H4 (cell line): ENCODE measurements at regions not wholly inside any gene's neighbourhood (a gene's known extent, or its start where the extent isn't known, plus 50 kb on each side); places are given as distances from the start of the nearest gene placed in this dataset.

Source experiments
- DNase-seq: peaks from one replicate; pipeline ENCODE4 v3.0.0-alpha.2; 2015; ENCODE audit warnings: low spot score

DNA sequence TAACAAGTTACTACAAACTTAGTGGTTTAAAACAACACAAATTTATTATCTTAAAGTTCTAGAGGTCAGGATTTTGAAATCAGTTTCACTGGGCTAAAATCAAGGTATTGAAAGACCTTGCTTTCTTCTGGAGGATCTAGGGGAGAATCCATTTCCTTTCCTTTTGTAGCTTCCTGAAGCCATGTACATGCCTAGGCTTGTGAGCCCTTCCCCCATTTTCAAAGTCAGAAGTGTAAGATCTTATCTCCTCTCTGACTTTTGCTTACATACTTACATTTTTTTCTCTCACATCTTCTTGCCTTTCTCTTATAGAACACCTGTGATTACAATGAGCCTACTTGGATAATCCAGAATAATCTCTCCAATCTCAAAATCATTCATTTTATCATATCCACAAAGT is 78.7 kb upstream of the MBOAT2 start:
- DNase-seq: no peak

DNA sequence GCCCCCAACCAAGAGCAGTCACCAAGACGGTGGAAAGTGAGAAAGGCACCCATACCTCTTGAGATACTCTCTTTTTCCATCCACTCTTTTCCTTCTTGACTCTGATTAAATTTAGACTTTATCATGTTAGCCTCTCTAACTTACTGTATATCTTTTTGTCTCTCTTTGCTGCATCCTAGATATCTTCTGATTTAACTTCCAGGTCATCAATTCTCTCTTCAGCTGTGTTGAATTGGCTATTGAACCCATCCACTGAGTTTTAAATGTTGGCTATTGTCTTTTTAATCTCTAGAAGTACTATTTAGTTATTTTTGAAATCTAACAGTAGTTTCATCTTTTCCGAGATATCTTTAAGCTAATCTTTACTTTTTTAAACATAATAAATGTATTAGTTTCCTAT is 78.3 kb upstream of the MBOAT2 start:
- DNase-seq: no peak

DNA sequence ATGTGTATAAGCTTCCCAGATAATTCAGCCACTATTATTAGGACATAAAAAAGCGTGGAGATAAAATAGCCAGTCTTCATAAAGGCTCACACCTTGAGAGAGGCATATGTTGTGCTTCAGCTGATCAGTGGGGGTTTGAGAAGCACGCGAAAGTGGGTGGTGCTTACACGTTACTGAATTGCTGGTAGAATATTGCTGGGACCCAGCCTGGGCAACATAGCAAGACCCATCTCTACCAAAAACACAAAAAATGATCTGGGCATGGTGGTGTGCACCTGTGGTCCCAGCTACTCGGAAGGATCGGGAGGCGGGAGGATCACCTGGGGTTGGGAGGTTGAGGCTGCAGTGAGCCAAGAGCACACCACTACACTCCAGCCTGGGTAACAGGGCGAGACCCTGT is 74.9 kb upstream of the MBOAT2 start:
- DNase-seq: no peak

DNA sequence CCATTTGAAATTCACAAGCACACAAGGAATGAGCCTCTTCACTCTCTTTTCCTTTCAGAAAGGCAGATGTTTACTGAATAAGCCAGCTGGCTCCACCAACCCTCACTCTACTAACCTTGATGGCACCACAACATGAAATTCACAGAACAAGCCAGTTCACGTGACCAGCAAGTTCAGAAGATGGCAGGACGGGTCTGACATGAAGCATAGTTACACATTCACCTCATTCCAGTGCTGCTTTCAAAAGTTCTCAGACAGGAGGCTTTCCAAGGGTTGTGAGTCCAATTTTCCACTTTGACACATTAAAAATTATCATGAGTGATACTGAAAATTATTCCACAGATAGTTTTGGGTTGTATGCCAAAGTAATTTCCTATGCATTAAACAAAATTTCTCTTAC is 74.2 kb upstream of the MBOAT2 start:
- DNase-seq: no peak

DNA sequence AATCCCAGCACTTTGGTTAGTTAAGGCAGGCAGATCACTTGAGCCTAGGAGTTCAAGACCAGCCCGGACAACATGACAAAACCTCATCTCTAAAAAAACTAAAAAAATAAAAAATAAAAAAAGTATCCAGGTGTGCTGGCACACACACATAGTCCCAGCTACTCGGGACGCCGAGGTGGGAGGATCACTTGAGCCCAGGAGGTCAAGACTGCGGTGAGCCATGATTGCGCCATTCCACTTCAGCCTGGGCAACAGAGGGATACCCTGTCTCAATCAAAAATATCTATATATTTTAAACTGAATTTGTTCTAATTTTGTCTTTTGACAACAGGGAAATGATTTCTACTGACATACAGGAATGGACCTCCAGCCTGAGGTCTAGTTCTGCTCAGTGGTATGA is 73.3 kb upstream of the MBOAT2 start:
- DNase-seq: no peak

DNA sequence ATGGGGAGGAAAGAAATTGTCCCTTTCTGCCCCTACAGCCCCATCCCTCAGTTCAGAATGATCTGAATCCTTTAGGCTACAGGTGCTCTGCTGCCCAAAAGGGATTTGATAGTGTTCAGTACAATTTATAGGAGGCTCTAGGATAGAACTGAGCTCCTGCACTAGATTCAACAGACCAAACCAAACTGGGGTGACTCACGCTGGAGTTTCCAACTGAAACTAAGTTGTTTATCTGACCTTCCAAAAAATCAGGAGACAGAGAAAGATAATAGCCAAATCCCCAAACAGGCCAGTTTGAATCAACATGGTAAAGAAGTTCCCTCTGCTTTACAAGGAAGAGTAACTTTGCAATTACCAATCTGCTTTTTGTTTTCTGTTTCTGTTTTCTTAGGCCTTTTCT is 72.7 kb upstream of the MBOAT2 start:
- DNase-seq: no peak

DNA sequence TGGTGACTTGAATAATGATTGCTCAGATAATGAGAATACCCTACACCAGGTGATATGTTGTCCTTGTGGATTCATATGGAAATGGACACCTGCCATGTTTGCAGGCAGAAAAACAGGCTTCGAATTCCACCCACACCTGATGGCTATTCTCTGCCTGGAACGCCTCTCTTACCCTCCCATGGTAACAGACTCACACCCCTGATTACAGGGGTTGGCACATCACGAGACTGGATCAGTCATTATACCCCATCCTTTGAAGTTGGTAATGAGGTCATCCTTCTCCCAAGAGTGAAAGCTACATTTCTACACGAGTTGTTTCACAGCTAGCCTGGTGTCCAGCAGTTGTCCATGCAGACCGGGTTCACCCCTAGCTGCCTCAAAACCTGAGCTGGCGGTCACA is 71.4 kb upstream of the MBOAT2 start:
- DNase-seq: no peak

DNA sequence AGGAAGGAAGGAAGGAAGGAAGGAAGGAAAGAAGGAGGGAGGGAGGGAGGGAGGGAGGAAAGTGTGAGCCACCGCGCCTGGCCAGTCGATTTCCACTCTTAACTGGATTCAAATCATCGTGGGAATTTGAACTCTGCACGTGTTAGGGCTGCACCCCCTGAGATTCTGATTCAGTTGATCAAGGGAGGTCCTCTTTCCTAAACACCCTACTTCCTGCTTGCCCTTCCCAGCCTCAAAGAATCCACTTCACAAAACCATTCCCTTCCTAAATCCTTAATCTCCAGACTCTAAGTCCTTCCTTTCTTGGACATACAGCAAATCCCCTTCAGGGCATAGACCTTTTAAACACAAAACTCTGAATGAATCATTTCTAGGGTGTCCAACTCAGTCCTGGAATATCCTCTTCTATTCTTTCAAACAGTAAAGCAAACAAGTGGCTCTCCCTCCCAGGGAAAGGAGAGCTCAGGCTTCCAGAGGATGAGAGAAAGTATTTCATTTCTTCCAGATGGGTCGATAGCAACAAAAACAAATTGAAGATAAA is 68.2 kb upstream of the MBOAT2 start:
- DNase-seq: no peak

DNA sequence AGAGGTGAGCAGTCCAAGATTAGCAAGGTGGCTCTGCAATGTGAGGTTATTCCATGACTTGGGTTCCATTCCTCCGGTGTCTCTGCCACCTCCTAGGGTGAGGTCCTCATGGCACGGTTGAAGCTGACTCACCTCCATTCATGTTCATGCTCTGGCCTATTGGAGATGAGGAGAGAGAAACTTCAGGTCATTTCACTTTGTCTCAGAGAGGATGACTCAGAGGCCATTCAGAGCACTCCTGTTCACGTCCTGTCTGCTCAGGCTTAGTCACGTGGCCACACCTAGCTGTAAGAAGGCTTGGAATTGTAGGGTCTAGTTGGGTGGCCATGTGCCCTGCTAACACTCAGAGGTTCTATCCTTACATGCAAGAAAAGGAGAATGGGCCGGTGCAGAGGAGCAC is 67.5 kb upstream of the MBOAT2 start:
- DNase-seq: peak; percentile 76

DNA sequence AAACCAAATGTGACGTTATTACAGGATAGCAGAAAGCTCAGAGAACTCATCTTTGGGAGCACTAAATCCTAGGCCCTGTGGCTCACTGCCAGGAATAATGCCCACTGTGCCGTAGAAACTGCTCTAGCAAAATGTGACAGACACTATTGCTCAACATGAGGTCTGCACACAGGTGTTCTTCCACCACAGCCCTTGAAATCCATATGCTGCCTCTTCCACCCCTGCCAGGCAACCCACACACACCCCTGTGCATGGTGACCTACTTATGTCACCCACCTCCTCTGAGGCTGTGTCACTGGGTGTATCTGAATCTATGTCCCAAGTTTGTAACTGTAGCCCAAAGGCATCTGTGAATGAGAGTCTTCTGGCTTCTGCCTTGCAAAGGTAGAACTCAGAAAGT is 66.1 kb upstream of the MBOAT2 start:
- DNase-seq: no peak

DNA sequence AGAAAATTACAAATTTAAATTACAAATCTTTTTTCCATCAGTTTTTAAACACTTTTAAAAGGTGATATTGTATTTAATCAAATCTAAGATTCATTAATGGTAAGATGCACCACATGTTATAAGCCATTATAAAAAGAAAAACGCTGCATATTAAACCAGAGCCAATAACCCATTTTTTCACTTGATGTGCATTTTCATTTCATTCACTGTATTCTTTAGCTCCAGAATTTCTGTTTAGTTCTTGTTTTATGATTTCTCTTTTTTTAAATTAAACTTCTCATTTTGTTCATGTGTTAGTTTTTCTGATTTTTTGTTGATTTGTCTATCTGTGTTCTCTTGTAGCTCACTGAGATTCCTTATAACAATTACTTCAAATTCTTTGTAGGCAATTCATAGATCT is 62.4 kb upstream of the MBOAT2 start:
- no peak for DNase-seq

DNA sequence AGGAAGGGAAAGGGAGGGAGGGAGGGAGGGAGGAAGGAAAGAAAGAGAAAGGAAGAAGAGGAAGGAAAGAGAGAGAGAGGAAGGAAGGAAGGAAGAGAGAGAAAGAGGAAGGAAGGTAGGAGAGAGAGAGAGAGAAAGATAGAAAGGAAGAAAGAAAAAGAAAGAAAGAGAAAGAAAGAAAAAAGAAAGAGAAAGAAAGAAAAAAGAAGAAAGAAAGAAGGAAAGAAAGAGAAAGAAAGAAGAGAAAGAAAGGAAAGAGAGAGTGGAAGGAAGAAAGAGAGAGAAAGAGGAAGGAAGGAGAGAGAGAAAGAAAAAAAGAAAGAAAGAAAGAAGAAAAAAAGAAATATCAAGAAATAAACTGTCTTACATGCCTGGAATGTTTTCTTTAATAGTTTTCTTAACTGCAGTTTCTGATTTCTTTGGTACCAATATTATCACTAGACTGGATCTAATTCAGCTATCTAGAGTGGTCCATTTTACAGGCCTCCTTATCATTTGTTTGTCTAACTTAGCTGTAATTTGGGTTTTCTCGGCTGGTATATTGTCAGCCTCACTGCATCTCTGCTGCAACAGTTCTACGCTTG is 59.6 kb upstream of the MBOAT2 start:
- no peak for DNase-seq

DNA sequence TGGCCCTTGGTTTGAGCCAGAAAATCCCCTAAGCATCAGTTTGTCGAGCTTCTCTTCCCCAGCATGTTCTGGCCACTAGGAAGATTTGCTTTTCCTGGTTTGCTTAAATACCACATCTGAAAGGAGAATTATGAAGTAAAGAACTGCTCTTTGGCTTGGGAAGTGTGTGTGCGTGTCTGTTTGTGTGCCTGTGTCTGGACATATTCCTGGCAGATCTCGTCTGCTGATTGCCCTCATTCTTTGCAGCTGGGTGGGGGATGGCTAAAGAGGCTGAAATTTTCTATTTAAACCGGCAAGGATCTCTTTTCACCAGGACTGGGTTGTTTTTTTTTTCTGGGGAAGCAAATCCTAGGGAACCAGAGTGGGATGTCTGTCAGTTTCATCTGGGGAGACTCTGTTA is 57.3 kb upstream of the MBOAT2 start:
- no peak for DNase-seq

DNA sequence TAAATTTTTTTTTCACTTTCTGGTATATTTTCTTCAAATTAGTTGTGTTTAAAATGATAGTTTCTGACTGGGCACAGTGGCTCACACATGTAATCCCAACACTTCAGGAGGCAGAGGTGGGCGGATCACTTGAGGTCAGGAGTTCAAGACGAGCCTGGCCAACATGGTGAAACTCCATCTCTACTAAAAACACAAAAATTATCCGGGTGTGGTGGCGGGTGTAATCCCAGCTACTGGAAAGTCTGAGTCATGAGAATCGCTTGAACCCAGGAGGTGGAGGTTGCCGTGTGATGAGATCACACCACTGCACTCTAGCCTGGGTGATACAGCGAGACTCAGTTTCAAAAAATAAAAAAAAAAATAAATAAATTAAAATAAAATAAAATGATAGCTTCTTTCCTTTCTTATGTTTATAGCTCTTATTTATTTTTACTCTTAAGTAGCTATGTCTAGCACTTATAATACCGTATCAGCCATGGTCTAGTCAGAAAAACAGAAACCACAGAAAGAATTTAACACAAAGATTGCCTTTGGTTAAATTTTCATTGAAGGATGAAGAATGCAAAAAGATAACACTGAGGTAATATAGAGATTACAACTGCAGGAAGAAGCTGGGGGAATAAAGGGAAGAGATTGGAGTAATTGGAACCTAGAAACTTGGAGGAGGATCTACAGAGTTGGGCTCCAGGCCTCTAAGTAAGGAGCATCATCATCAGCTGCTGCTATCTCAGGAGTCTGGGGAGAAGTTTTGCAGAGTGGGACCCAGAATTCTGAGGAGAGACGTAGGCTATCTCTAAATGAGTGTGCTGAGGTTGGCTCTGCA is 54.7 kb upstream of the MBOAT2 start:
- peak; percentile 84 for DNase-seq

DNA sequence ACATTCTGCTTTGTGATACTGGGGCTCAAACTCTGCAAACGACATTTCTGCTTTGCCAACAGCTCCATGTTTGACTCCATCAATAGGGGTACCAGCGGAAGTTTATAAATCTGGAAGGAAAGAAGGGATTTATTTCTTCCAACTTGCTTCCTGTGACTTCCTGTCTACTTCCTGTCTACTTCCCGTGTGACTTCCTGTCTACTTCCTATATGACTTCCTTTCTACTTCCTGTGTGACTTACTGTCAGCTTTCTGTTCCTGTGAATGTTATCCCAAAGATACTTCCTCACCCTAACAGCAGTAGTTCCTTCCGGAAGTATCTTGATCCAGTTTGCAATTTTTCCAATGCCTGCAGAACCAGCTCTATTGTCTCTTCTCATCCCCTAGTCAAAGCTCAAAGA is 52.0 kb upstream of the MBOAT2 start:
- no peak for DNase-seq

DNA sequence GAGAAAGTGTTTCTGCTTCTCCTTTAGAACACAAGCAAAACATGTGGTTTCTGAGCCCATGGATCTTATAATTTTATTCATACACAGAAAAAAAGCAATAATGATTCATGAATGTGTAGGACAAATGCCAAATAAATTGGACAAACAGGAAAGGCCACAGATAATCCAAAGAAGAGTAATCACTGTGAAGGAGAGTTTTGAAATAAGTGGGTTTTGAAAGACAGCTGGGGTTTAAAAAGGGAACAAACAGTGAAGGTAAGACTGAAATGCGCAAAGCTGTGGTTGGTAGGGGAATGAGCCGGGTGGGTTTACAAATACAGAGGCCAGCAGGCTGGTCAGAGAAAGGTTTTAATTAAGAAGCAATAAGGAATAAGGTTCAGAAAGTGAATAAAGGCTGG is 50.0 kb upstream of the MBOAT2 start:
- DNase-seq: no peak
